Choroid plexus epithelial cell (primary cell): ENCODE measurements at regions not wholly inside any gene's neighbourhood (a gene's known extent, or its start where the extent isn't known, plus 50 kb on each side); places are given as distances from the start of the nearest gene placed in this dataset.

ENCODE experiments used
- DNase-seq: peaks from one replicate; pipeline ENCODE4 v3.0.0-alpha.2; 2010; ENCODE audit warnings: low read depth
- H3K4me3 ChIP-seq: 2 replicates; pipeline ENCODE4 v1.5.1; 2011; ENCODE audit warnings: low read depth, mild to moderate bottlenecking, control low read depth, low read length, moderate library complexity
- CTCF ChIP-seq: conservative IDR thresholded peaks from 2 replicates; pipeline ENCODE4 v1.5.1; 2011; ENCODE audit warnings: low read depth, mild to moderate bottlenecking, control low read depth, inconsistent platforms, low read length, moderate library complexity

- TF ChIP-seq CTCF, result no peak
- DNase-seq, result no peak
These were observed 309.2 kb downstream of the LIG4 start for GRCh38 chr13:107906131-107906530.

DNA sequence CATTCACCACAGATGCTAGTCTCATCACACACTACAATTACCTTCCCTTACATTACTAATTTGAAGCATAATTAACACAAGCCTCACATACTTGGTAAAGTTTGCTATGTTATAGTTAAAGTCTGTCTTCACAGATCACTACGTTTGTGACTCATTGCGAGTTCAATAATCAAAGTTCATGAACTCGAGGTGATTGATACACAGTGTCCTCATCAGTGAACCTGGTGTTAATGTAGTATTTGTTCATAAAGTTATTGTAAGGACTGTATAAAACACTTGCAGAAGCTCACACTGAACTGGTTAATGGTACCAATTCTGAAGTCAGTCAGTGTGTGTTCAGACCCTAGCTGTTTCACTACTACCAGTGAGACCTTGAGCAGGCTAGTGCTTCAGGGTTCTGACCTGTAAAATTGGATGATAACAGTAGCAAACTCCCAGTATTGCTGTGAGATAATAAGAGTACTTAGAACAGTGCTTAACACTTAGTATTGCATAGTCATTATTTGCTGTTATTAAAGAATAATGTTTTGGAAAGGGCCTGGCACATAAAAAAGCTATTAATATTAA, 313.3 kb downstream of the LIG4 start:
- TF ChIP-seq CTCF, result no peak
- no peak for DNase-seq
- no peak overlapping the region for H3K4me3 ChIP-seq

More at GRCh38 chr13:107906131-107906530, 309.2 kb downstream of the LIG4 start:
- H3K4me3 ChIP-seq, result no peak overlapping the region

DNA sequence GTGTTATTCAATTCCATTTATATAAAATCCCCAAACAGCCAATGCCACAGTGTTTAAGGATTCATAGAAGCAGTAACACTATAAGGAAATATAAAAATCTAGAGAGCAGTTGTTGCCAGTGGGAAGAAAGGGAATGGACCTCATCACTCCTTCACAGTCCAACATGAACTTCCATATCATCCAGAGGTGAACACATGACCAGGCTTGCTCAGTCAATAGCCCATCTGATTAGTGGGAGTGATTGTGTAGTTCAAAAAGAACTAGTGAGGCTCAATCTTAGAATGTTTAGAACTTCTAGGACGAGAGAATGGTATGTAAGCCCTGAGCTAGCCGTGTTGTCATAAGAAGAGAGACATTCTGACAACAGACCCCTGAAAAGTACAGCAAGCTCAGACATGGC, 314.1 kb downstream of the LIG4 start:
- no peak for TF ChIP-seq CTCF
- no peak overlapping the region for H3K4me3 ChIP-seq
- DNase-seq, result no peak

DNA sequence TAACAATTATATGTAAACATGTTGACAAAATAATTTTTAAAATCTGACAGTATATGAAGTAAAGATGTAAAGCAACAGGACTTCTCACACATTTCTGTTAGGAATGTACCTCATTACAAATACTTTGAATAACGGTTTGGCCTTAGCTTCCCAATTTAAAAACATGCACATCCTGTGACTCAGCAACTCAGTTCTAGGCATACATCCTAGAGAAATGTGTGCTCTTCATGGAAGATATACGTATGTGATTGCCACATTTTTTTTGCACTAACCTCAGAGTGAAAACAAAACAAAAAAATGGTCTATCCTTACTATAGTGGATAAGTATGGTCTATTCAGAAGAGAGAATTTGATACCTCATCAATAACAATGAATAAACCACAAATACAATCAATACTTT, 314.6 kb downstream of the LIG4 start:
- no peak overlapping the region for H3K4me3 ChIP-seq
- no peak for TF ChIP-seq CTCF
- peak; percentile 83 for DNase-seq

DNA sequence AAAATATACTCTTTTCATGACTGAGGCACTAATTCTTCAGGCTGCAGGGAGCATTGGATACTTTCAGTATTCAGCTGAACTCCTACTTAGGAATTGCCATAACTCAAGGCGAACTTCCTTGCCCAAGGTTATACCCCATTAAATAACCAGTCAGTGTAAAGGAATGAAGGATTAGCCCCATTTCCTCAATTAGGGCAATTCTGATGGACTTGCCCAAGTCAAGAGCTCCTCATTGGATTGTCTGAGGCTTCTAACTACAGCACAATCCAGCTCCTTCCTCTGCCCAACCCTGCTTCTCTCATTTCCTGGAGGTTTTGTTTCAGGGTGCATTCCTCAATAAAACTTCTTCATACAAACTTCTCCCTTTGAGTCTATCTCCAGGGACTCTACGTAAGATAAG, 329.2 kb downstream of the LIG4 start:
- TF ChIP-seq CTCF, result no peak
- no peak for DNase-seq
- H3K4me3 ChIP-seq, result no peak overlapping the region

GRCh38 chr13:107884564-107884963, 330.8 kb downstream of the LIG4 start:
- no peak for TF ChIP-seq CTCF
- H3K4me3 ChIP-seq, result no peak overlapping the region
- DNase-seq, result no peak

DNA sequence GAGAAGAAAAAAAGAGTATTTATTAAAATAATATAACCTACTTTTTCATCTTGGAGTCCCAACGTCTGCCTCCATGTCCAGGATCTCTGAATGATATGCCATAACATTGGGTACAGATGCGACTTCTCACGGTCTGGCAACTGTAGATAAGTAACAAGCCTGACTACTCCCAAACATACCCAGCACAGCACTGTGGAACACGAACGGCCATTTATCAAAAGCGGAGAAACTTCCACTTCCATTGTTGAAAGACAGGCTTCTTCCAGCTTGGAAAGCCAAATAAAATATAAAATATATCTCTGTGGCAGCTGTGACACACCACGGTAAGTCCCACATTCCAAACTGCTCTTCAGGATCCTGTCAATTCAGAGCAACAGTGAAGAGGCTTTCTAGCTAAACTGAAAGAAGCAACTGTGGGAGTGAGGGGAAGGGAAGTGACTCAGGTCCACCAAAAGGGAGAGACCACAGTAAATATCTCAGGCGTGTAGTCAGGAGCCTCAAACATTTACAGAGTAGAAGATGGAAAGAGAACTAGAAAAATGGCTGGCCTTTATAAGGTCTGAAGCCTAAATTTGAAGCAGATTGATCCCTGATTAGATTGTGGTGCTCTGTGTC, 331.7 kb downstream of the LIG4 start:
- no peak overlapping the region for H3K4me3 ChIP-seq
- DNase-seq, result peak; percentile 71
- no peak for TF ChIP-seq CTCF
